Retina (tissue), 1 donor: ENCODE measurements at regions not wholly inside any gene's neighbourhood (a gene's known extent, or its start where the extent isn't known, plus 50 kb on each side); places are given as distances from the start of the nearest gene placed in this dataset.

Experiments used
- DNase-seq: peaks from one replicate; pipeline ENCODE4 v3.0.0-alpha.2; 2016

DNA sequence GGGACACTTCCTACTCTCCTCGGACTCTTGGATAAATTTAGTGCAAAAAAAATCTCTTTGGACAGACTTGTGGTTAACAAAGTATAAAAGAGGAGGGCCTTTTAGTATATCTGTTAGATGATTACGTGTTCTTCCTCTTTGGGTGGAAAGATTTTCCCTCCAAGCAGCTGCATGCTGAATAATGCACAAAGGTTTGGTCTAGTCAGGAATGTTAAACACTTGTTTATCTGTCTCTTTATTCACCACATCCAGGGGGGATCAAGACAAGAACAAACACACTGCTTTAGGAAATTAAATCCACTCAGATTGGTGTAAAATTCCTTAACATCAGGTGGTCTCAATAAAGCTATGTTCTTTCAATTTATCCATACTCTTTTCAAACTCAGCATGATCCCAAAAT lies 260.9 kb upstream of the CHD6 start:
- DNase-seq = no peak

DNA sequence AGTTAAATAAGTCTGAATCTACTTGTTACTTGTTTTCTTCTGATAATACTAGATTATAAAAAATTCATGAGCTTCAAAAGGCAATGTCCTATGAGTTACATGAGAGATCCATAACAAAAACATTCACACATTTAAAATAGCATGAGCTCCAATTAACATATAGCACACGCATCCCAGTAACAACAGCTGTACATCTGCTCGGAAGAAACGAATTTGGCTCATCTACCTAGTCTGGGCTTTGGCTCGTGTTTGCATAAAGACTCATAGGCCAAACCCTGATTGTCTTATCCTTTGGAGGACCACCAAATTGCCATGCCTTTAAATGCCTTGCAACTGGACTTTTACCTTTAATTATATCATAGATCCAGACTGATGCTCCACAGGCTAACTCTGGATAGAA lies 259.7 kb upstream of the CHD6 start:
- DNase-seq = no peak

DNA sequence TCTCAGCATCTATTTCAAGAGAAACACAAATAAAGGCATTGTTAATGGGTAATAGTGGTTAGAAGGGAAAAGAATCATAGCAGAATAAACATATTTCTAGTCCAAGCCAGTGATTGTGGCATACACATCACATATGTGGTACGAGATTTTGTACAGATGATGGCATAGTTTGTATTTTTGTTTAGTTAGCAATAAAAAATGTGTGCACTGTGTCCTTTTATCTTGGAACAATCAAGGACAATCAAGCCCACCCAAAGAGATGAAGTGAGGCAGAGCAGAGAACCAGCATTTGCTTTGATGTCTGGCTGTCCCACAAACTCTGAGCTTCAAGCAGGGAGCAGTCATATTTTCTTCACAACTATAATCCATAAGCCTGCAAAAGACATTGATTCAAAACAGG lies 256.5 kb upstream of the CHD6 start:
- DNase-seq = no peak

DNA sequence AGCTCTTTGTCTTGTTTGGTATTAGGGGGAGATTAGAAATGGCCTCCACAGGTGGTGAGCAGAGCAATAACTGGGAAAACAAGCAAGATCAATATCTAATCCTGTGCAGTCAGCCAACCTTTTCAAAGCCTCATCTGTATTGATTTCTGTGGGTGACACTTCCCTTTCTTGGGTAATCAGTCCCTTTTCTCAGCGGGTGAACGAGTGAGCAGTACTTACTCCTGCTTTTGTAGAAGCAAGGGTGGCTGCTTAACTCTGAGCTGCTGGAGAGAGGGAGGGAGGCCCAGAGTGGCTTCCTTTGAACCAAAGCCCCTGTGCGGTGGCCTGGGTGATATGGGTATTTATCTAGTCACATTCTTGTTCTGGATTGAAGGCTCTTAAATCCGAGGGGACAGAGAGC lies 254.8 kb upstream of the CHD6 start:
- peak; percentile 30 for DNase-seq

DNA sequence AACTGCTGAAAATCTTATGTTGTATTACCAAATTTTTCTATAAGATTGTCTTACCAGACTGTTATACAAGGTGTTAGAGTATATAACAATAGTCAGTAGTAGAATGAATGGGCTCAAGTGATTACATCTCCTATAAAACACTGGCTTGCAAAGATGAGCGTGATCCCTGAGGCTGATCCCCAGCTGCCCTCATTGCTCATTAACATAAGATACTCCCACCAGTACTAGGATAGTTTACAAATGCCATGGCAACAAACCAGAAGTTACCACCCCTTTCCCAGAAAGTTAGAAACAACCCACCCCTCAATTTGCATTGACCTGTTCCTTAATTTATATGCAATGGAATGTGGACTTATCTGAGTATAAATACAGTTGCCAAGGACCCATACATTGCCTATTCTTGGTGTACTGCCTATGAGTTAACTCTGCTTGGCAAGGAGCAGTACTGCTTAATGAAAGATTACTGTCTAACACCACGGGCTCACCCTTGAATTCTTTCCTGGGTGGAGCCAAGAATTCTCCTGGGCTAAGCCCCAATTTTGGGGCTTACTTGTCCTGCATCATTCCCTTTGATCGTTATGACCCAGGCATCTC lies 252.8 kb upstream of the CHD6 start:
- no peak for DNase-seq

DNA sequence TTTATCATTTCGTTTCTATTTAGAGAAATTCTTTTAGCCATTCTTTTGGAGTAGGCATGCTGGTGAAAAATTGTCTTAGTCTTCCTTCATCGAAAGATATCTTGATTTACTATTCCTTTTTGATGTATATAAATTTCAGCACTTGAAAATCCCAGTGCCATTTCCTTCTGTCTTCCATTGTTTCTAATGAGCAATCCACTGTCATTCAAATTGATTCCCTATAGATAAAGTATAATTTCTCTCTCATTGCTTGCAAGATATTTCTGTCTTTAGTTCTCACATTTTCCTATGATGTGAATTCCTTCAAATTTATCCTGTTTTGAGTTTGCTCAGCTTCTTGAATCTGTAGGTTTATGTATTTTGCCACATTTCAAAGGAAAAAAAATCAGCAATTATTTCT lies 251.1 kb upstream of the CHD6 start:
- DNase-seq = no peak

DNA sequence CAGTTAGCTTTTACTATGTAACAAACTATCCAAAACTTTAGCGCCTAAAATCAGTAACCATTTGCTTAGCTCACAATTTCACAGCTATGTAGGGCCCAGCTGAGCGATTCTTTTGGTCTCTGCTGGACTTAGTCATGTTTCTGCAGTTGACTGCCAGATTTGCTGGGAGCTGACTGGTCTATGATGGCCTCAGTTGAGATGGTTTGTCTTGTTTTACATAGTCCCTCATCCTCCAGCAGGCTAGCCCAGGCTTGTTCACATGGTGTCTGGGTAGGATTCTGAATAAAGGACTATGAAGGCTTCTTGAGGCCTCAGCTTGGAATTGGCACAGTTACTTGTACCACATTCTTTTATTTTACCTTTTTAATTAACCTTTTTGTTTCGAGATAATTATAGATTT lies 247.8 kb upstream of the CHD6 start:
- DNase-seq = no peak

DNA sequence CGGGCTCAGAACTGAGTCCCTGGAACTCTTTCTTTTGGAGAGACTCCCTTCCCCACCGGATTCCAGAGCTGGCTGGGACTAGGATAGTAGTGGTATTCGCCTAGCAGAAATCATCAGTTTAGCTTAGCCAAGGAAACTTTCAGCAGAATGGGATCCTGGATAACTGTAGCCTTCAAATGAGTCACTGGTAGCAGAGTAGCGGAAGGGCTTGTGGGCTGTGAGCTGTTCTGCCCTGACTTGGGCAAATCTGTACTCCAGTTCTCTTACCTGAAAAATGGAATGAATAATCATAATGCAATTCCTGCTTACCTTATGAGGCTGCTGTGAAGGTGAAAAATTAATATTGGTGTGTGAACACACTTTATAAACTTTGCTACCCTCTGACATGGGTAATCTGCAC lies 244.3 kb upstream of the CHD6 start:
- DNase-seq = no peak

DNA sequence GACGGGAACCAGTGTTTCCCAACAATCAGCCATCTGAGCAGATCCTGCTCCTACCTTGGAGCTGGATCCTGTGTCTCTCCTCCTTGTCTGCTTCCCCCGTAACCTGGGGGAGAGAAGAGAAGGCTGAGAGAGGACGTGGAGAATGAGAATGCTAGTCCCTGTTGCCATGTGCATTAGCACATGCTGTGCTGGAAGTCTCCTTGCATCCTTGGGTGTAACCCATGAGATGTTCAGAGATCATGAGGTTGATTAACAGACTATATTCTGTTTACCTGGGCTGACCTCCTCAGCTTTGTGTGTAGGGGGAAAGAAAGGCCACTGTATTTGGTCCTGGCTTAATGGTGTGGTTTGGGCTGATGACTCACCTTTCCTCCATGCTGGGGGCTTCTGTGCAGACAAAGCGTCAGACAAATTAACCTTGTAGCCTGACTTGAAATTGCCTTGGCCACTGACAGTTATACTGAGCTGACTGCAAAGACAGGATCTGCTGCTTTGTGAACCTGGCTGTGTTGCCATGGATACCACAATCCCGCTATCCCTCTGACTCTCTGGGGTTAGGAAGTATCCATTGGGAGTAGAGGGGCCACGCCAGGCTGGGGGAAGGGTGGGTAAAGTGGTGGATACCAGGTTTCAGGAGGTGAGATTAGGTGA lies 243.7 kb upstream of the CHD6 start:
- DNase-seq = peak; percentile 17

DNA sequence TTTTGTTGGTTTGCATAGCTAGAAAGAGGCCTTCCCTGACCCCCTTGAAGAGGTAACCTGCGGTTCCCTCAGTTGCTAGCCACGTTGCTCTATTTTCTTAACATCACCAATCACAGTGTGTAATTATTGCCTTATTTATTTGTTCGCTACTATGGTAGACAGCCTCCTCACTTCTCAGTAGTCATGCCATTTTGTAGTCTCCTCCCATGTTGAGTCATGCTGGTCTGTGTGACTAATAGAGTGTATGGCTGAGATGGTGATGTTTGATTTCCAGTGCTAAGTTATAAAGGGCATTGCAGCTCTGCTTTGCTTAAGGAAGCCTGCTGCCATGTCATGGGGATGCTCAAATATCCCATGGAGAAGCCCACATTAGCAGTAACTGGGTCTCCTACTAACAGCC lies 236.6 kb upstream of the CHD6 start:
- no peak for DNase-seq

DNA sequence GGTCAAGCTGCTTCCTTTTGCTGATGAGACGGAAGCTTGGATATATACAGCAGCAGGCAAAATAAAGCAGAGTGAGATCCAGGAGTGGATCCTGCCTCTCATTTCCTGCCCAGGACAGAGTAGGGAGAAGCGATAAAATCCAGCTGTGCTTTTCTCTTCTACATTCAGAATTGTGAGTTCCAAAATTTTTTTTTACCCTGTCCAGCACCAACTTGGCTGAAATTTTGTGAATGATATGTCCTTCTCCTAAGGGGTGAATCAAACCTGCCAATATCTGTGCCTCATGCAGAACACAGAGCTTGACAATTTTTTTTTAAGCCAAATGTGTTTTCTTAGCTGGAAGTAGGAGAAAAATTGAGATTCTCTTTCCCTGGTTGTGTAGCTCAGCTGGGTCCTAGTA lies 235.6 kb upstream of the CHD6 start:
- no peak for DNase-seq

DNA sequence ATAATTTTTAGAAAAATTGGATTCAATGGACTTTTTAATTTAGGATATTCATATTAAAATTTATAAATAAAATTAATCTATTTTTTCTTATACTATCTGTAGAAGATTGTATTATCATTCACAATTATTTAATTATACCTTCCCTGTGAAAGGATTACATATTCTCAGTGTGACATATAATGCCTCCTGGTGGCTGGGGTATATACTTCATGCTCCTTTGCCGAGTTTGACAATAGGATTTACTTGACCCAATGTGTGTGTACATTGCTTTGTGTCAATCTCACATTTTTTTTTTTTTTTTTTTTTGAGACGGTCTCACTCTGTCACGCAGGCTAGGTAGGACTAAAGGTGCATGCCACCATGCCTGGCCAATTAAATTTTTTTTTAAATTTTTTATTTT lies 230.0 kb upstream of the CHD6 start:
- no peak for DNase-seq

DNA sequence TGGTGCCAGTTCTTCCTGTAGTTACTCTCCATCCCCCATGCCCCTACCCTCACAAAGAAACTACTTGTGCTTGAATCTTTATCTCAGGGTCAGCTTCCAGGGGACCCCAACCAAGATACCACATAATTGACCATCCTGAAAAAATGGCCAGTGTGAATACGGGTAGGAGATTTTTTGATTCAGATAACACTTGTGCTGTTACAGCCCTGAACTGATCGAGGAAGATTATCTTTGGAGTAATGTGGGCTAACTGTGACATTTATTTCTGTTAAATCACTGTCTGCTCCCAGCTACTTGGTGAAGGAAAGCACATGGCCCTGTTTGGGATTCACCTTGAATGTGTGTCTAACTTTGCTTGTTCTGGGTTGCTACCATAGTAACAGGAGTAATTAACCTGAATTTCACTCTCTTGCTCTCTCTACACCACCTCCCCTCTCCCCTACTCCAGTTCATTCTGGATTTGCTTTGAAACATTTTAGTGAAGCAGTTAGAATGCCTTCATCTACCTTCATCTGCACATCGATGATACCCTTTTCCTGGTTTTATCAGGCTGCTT lies 219.6 kb upstream of the CHD6 start:
- DNase-seq = no peak

DNA sequence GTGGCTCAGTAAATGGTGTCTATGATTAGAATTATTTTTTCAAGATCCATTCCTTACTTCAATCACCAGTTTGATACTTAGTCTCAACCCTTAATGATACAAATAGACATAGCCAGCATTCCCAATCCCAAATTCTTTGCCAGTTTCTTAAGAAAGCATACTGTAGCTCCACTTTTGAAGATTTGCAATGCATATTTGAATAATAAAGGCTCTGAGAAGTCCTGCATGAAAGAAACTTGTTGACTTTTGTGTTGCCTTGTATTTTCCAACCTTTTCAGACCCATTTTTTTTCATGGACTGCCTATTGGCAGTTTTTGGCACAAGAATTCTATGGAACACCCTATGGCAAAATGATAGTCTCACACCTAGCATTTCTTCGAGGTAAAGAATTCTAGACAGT lies 215.6 kb upstream of the CHD6 start:
- no peak for DNase-seq

DNA sequence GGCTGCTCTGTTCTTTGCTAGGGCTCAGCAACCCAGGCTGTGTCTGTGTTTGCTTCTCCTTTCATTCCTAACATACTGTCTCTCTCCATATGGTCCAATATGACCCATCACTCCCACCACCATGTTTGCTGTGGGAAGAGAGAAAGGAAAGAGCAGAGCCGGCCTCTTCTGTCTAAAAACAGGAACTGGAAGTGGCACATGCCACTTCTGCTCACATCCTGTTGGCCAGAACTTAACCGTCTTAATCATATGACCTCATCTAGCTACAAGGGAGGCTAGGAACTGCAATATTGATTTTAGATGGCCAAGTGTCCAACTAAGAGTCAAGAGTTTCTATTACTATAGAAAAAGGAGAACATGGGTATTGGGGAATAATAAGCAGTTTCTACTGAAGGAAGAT lies 212.5 kb upstream of the CHD6 start:
- DNase-seq = no peak

DNA sequence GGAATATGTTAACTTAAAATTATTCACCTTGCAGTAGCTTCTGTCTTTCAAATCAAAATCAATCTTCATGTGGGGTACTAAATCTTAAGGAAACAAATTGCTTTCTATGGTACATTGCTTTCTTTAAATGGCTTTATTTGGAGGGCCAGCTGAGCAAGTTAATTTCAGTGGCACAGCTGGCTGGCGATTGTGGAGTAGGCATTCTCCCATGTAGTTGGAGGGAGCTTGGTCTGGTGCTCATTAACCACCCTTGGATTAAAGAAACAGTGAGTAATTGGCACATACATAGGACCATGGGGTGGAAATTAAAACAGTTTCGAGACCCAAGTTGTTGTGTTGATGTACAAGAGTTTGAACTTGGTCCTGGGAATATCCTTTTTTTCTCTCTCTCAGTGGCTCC lies 201.3 kb upstream of the CHD6 start:
- DNase-seq = no peak

DNA sequence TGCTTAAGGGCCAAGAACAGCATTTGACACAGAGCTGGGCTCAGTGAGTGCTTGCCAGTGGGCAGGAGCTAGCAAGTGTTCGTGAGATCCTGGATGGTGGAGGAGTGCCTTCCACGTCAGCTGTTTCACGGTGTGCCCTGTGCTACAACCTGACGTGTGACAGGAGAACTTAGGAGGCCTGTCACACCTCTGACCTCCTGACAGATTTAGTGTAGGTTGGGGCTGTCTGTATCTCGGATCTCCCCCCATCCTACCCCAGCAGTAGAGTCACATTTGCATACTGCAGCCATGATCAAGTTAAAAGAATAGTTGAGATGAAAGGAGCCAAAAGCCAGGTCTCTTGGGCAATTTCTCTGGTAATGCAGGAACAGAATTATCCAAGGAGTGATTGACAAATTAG lies 200.8 kb upstream of the CHD6 start:
- no peak for DNase-seq

DNA sequence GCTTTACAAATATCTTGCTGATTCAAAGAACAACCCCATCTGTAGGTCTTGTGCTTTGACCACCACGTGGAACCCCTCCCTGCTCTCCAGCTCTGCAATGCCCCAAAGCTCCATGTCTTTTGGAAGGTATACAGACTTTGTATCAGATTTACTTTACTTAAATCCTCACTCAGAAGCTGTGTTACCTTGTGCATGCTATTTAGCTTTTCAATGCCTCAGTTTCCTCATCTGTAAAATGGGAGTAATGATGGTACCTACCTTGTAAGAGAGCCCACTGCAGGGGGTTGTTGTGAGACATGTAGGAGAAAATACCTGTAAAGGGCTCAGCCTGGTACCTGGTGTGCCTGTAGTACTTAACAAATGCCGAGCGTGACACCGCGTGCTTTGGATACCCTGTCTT lies 200.2 kb upstream of the CHD6 start:
- no peak for DNase-seq

DNA sequence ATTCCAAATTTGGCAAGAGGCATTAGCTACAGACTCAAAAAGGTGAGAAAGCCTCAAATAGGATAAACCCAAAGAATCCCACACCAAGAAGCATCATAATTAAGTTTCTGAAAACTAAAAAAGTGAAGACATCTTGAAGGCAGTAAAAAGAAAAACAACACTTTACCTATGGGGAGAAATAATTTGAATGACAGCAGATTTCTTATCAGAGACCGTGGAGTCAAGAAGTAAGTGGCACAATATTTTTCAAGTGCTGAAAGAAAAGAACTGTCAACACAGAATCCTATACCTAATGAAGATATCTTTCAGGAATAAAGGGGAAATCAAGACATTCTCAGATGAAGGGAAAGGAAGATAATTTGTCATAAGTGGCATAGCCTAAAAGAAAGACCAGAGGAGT lies 193.3 kb upstream of the CHD6 start:
- no peak for DNase-seq

DNA sequence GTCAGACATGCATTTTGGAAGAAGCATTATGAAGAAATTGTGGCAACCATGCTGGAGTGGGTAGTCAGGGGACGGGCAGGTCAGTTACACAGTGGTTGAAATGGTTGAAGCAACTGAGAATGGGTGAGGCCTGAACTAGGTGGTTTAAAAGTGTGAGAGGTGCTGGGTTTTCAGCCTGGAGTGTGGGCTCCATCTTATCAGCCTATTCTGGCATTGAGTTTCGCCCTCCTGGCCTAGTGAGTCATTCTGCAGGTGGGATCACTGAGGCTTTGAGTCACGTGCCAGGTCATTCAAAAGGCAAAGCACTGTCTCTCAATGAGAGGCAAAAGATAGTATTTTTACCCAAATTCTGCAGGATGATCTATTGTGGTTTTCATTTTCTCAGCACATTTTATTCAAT lies 181.9 kb upstream of the CHD6 start:
- DNase-seq = no peak

DNA sequence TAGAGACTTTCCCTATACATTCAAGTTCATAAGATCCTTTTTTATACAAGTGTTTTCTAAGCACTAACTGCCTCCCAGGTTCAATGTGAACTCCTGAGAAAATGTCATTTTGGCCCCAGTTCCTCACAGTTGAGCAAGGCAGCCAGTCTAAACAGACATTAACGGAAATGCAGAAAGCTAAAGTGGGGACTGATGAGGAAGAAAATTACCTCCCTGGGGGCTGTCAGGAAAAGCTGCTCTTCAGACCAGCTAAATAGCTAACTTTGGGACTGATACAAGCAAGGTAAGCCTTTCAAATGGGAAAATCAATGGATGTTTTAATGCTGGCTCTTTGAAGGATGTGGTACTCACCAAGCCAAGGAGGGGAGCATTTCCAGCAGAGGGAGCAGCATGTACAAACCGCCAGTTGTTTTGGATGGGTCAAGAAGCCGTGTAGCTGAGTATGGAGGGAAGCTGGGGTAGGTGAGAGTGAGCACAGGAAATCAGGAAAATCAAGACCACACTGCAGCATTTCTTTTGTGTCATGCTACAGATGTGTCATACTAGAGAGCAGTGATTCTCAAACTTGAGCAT lies 180.8 kb upstream of the CHD6 start:
- no peak for DNase-seq

DNA sequence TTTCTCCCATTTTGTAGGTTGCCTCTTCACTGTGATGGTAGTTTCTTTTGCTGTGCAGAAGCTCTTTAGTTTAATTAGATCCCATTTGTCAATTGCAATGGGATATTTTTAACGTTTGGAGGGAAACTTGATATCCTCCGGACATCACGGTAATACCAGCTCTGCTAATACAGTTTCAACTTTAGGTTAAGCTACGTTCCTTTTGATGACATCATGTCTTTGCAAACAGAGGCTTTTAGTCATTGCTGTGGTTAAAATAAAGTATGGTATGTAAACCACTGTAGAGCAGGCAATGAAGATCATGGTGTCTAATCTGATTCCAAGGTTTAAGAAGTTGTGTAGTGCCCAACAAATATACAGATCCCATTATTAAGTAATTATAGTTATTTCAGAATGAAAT lies 168.0 kb upstream of the CHD6 start:
- DNase-seq = no peak

DNA sequence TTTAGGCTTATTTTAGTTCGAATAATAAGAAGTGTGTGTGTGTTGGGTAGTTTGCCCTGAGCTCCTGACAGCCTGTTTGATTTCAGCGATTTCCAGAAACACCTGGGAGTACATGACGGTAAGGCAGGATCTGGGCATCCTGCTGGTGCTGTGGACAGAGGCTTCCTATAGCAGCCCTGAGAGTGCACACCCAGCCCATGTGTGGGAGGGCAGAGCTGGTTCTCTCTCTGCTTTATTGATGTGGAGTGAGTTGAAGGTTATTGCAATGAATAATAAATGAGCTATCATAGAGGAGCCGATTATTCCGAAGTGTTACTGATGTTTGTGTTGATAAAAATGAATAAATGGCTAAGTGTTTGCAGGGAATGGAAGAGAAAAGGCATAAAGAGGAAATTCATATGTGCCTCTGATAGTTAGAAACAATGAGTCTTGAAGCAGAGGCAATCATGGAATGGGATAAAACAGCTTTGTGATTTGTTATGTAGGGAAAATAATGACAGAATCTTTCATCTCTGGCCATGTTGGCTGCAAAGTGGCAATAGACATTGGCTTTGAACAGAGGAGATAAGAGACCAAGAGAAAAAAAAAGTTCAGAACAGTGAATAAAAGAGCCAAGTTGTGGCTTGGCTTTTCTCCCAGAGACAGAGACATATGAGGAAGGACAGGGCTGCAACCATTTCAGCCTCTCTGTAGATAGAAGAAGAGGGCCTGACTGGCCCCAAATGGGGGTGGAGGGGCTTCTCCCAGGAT lies 166.2 kb upstream of the CHD6 start:
- DNase-seq = peak; percentile 31
